ENCODE measurements at regions not wholly inside any gene's neighbourhood (a gene's known extent, or its start where the extent isn't known, plus 50 kb on each side); places are given as distances from the start of the nearest gene placed in this dataset.
"Not testable (repeated sequence)": the region's sequence is repeated elsewhere in the genome, so short reads cannot be mapped to it uniquely, and the experiment has no call there.

GRCh38 chr5:99581204-99581603 lies 652.4 kb upstream of the CHD1 start:
- not testable (repeated sequence) for TF ChIP-seq POLR2AphosphoS5 (IDR thresholded peaks at IDR 0.05; ENCODE audit: low read depth, low read length); CTCF (IDR thresholded peaks at IDR 0.05); SMC3 (IDR thresholded peaks at IDR 0.05; ENCODE audit: low read depth, low read length); JUND (IDR thresholded peaks at IDR 0.05); IRF3 (IDR thresholded peaks at IDR 0.05; ENCODE audit: low read depth, low read length); EP300 (IDR thresholded peaks at IDR 0.05; ENCODE audit: borderline replicate concordance in 1 of 2, low read depth in 1 of 2, low read length in 1 of 2); GABPA (IDR thresholded peaks at IDR 0.05; ENCODE audit: low read depth); CHD2 (IDR thresholded peaks at IDR 0.05; ENCODE audit: low read length, partially characterized antibody); RXRA (IDR thresholded peaks at IDR 0.05; ENCODE audit: borderline replicate concordance, low read depth); RAD21 (IDR thresholded peaks at IDR 0.05; ENCODE audit: low read length); USF2 (IDR thresholded peaks at IDR 0.05; ENCODE audit: borderline replicate concordance, low read depth, low read length); NFIC (IDR thresholded peaks at IDR 0.05; ENCODE audit: borderline replicate concordance)
- TF ChIP-seq, protein P1, sequence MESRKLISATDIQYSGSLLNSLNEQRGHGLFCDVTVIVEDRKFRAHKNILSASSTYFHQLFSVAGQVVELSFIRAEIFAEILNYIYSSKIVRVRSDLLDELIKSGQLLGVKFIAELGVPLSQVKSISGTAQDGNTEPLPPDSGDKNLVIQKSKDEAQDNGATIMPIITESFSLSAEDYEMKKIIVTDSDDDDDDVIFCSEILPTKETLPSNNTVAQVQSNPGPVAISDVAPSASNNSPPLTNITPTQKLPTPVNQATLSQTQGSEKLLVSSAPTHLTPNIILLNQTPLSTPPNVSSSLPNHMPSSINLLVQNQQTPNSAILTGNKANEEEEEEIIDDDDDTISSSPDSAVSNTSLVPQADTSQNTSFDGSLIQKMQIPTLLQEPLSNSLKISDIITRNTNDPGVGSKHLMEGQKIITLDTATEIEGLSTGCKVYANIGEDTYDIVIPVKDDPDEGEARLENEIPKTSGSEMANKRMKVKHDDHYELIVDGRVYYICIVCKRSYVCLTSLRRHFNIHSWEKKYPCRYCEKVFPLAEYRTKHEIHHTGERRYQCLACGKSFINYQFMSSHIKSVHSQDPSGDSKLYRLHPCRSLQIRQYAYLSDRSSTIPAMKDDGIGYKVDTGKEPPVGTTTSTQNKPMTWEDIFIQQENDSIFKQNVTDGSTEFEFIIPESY (IDR thresholded peaks at IDR 0.05; ENCODE audit: borderline replicate concordance, low read depth) = not testable (repeated sequence)
- TF ChIP-seq, protein P2, sequence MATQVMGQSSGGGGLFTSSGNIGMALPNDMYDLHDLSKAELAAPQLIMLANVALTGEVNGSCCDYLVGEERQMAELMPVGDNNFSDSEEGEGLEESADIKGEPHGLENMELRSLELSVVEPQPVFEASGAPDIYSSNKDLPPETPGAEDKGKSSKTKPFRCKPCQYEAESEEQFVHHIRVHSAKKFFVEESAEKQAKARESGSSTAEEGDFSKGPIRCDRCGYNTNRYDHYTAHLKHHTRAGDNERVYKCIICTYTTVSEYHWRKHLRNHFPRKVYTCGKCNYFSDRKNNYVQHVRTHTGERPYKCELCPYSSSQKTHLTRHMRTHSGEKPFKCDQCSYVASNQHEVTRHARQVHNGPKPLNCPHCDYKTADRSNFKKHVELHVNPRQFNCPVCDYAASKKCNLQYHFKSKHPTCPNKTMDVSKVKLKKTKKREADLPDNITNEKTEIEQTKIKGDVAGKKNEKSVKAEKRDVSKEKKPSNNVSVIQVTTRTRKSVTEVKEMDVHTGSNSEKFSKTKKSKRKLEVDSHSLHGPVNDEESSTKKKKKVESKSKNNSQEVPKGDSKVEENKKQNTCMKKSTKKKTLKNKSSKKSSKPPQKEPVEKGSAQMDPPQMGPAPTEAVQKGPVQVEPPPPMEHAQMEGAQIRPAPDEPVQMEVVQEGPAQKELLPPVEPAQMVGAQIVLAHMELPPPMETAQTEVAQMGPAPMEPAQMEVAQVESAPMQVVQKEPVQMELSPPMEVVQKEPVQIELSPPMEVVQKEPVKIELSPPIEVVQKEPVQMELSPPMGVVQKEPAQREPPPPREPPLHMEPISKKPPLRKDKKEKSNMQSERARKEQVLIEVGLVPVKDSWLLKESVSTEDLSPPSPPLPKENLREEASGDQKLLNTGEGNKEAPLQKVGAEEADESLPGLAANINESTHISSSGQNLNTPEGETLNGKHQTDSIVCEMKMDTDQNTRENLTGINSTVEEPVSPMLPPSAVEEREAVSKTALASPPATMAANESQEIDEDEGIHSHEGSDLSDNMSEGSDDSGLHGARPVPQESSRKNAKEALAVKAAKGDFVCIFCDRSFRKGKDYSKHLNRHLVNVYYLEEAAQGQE (IDR thresholded peaks at IDR 0.05; ENCODE audit: low read depth, low read length) = not testable (repeated sequence)

Measured in SK-N-SH (cell line).